GM13977 (cell line): ENCODE measurements at regions not wholly inside any gene's neighbourhood (a gene's known extent, or its start where the extent isn't known, plus 50 kb on each side); places are given as distances from the start of the nearest gene placed in this dataset.

Experiments used
- DNase-seq: peaks from one replicate; pipeline ENCODE4 v3.0.0; 2012; ENCODE audit warnings: low spot score
- in situ Hi-C: fragments of 300-500 bp; cut with MboI; formaldehyde crosslinking; loops from one replicate; pipeline ENCODE4 v1.12.0; 2022; ENCODE audit warnings: low sequenced_read_pairs, low pct_unique_long_range_greater_than_20kb, mixed read lengths, inconsistent platforms; ENCODE audit not compliant: unreplicated experiment
- TF ChIP-seq, protein P1 (sequence below): IDR thresholded peaks from 2 replicates; pipeline ENCODE4 v1.5.1; 2012; ENCODE audit warnings: mild to moderate bottlenecking, control low read depth; ENCODE audit not compliant: insufficient read depth; ENCODE audit errors: extremely low read depth, missing control alignments

DNA sequence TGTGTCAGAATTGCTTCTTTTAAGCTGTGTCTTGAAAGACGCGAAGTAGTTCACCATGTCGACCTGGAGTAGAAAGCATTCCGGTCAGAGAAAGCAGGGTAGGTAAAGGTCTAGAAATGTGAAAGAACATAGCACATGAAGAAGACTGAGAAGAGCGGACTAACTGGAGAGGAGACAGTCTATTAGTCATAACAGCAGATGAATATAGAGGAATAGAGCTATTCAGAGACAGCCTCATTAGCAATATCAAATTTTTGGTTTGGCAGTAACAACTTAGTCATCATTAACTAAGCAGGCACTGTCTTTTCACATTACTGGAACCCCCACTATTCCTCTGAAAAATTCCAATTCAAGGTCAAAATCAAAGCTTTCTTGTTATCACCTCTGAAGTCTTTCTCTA lies 678.8 kb downstream of the DIPK2A start:
- no peak for DNase-seq
- TF ChIP-seq, protein P1, sequence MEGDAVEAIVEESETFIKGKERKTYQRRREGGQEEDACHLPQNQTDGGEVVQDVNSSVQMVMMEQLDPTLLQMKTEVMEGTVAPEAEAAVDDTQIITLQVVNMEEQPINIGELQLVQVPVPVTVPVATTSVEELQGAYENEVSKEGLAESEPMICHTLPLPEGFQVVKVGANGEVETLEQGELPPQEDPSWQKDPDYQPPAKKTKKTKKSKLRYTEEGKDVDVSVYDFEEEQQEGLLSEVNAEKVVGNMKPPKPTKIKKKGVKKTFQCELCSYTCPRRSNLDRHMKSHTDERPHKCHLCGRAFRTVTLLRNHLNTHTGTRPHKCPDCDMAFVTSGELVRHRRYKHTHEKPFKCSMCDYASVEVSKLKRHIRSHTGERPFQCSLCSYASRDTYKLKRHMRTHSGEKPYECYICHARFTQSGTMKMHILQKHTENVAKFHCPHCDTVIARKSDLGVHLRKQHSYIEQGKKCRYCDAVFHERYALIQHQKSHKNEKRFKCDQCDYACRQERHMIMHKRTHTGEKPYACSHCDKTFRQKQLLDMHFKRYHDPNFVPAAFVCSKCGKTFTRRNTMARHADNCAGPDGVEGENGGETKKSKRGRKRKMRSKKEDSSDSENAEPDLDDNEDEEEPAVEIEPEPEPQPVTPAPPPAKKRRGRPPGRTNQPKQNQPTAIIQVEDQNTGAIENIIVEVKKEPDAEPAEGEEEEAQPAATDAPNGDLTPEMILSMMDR: no peak
- in situ Hi-C loops: no loop called here

DNA sequence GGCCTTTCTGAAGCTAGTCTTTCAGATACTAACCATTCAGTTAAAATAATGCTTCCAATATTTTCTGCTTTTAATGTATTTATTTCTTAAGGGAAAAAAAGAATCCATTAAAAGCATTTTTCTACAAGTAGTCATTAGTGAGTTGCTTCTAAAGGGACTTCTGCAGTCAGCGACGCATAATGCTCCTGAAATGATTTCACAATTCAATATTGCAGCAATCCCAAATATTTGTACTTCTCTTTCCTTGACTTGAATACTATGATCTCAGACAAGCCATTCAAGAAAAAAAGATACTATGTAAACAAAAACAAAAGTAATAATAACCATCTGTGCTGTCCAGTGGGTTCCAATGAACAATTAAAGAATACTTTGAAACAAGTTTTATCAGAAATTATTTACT lies 681.0 kb downstream of the DIPK2A start:
- no peak for DNase-seq
- in situ Hi-C loops: no loop called here
- TF ChIP-seq, protein P1: no peak

DNA sequence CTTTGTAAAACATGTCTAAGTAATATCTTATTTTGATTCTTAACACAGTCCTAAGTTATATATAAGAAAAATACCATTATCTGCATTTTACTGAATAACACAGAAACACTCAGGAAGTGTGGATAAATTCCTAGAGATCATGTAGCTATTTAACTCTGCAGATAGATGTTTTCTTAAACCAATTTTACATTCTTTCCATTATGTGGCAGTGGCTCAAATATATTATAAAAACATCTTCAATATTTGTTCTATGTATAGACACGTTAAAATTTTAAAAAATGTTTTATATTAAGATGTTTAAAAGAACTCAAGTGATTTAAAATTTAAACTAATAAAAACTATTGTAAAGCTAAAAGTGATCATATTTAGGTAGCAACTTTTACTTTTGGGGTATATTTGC lies 683.8 kb downstream of the DIPK2A start:
- in situ Hi-C loops: no loop called here
- TF ChIP-seq, protein P1: no peak
- no peak for DNase-seq

DNA sequence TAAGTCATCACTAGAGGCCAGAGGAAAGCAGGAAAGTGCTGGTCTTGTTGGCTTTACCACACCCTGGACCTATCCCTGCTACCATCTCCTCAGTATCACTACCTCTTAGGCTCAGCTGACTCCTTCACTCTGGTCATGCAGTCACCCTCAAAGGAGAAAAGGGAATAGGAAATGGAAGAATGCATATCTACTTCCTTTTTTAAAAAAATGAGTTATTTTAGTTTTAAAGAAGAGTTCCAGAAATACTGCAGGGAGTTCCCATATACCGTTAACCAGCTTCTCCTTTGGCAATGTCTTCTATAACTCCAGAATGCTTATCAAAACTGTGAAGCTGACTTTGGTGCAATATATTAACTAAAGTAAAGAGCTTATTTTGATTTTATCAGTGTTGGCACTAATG lies 688.6 kb downstream of the DIPK2A start:
- in situ Hi-C loops: no loop called here
- DNase-seq: no peak
- TF ChIP-seq, protein P1: no peak

DNA sequence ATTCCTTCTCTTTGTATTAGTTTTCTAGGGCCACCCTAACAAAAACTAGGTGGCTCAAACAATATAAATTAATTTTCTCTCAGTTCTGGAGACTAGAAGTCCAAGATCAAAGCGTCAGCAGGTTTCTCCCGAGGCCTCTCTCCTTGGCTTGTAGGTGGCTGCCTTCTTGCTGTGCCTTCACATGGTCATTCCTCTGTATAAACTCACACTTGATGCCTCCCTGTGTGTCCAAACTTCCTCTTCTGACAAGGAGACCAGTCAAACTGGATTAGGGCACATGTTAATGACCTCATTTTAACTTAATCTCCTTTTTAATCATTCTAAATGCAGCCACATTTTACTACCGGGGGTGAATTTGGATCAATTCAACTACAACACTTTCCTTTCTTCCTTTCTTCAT lies 691.1 kb downstream of the DIPK2A start:
- in situ Hi-C loops: no loop called here
- no peak for DNase-seq
- TF ChIP-seq, protein P1: no peak

DNA sequence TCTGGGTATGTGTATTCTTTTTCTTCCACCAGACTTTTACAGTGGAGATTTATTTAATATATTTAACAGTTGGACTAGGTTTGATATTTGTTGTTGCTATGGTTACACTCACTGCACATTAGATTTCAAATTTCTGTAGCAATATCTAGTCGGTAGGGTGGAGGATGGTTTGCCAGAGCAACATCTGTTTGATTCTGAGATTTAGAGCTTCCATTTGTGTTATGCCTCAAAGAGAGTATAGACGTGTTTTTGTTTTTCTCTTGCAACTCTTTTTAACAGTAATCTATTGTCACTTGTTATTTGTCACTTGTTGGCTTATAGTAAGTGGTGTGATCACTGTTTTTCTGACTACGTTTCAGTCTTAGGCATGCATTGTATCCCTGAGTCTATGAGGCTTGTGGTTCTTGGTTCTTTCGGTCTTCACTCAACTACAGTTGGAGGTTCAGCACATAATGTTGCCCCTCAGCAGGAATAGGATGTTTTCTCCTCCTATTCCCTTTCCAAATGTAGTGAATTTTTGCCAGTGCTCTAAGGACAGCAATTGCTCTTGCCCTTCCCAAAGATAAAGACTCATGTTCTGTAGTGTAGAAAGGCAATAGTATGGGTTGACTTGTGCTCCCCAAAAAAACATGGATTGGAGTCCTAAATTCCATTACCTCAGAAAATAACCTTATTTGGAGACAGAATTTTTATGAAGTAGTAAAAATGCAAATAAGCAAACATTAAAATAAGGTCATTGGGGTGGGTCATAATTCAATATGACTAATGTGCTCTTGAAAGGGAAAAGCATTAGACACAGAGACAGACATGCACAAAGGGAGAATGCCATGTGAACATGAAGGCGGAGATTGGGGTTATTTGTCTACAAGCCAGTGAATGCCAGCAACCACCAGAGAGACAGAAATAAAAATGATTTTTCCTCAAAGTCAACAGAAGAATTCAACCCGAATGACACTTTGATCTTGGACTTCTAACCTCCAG lies 692.1 kb downstream of the DIPK2A start:
- TF ChIP-seq, protein P1: no peak
- in situ Hi-C loops: no loop called here
- no peak for DNase-seq
